ENCODE measurements at regions not wholly inside any gene's neighbourhood (a gene's known extent, or its start where the extent isn't known, plus 50 kb on each side); places are given as distances from the start of the nearest gene placed in this dataset.

- H2BK120ac ChIP-seq (ENCODE audit: low read depth, low read length, poor library complexity, severe bottlenecking) = no peak overlapping the region
- no peak overlapping the region for H3K18ac ChIP-seq (ENCODE audit: insufficient read length, low read depth, low read length)
- no peak overlapping the region for H4K5ac ChIP-seq (ENCODE audit: insufficient read length, low read depth, low read length)
- no peaks in the 10 kb centered on the region for H4K20me1 ChIP-seq (ENCODE audit: control insufficient read depth, insufficient read depth, insufficient read length)
- no peaks in the 10 kb centered on the region; the same call in 1 of the 2 replicates for H3K27me3 ChIP-seq (ENCODE audit: insufficient read depth, low read length)
- H2BK5ac ChIP-seq (ENCODE audit: insufficient read length, low read length) = no peak overlapping the region
- no peak overlapping the region for H3K56ac ChIP-seq (ENCODE audit: insufficient read length, low read depth, low read length)
- no peak overlapping the region for H3K4ac ChIP-seq (ENCODE audit: low read depth, low read length)
- no peaks in the 10 kb centered on the region for H3K9me3 ChIP-seq (ENCODE audit: control insufficient read depth, low read depth, low read length)
- no peak for TF ChIP-seq CTCF (conservative IDR thresholded peaks at IDR 0.05)
- H3K27ac ChIP-seq (ENCODE audit: insufficient read length, low read depth, low read length) = no peak overlapping the region
- no peaks in the 10 kb centered on the region for H3K27me3 Mint-ChIP-seq (ENCODE audit: low read depth)
- no peaks in the 10 kb centered on the region; a peak in 1 of 7 replicates for H3K36me3 Mint-ChIP-seq (ENCODE audit: insufficient read depth in 1 of 3, low read depth in 3 of 3)
- H3K9ac ChIP-seq (ENCODE audit: extremely low read depth, insufficient read length, low read length) = no peak overlapping the region
- no peak overlapping the region for H3K4me2 ChIP-seq (ENCODE audit: insufficient read depth, insufficient read length, low read length)
- peaks cover 44 to 50% of the 10 kb centered on the region in 2 experiments for H3K4me1 Mint-ChIP-seq
- no peaks in the 10 kb centered on the region for H3K9me3 Mint-ChIP-seq
- H3K23ac ChIP-seq (ENCODE audit: insufficient read length, low read depth, low read length) = no peak overlapping the region
- H2AFZ ChIP-seq (ENCODE audit: low read length) = no peak overlapping the region
- no peak overlapping the region for H2AK5ac ChIP-seq (ENCODE audit: insufficient read length, low read length)
- H2BK12ac ChIP-seq (ENCODE audit: insufficient read length, low read depth, low read length) = no peak overlapping the region
- H4K8ac ChIP-seq (replicated peaks; ENCODE audit: insufficient read length, low read depth, low read length) = no peak overlapping the region
- H3K14ac ChIP-seq (ENCODE audit: insufficient read depth, low read length) = no peak overlapping the region
- H3K79me2 ChIP-seq (ENCODE audit: insufficient read depth, low read length) = no peaks in the 10 kb centered on the region
- H3K27ac Mint-ChIP-seq = peak overlapping the region; percentile 97 to 98 (median 97); a peak in 6 of 7 replicates
- no CpG with 5 or more reads among the region's 2 CpGs for WGBS (ENCODE audit: extremely low coverage, insufficient read length, low lambda C conversion rate)
- no peaks in the 10 kb centered on the region for H3K79me1 ChIP-seq (ENCODE audit: insufficient read depth, low read depth, low read length, poor library complexity, severe bottlenecking)
- no peaks in the 10 kb centered on the region for H3K23me2 ChIP-seq (ENCODE audit: insufficient read length, low read depth, low read length, poor library complexity, severe bottlenecking)
- H2BK20ac ChIP-seq (ENCODE audit: low read depth, low read length, poor library complexity, severe bottlenecking) = no peak overlapping the region
- no peak overlapping the region for H4K91ac ChIP-seq (ENCODE audit: insufficient read length, low read depth, low read length)
- H2BK15ac ChIP-seq (ENCODE audit: low read depth, low read length) = no peak overlapping the region
- peaks cover 5% of the 10 kb centered on the region; the same call in 1 of the 2 replicates for H3K4me1 ChIP-seq (ENCODE audit: insufficient read depth, low read length)
- no peak overlapping the region; a peak in 1 of 5 replicates for H3K4me3 Mint-ChIP-seq
- no peak overlapping the region for H3T11ph ChIP-seq (ENCODE audit: low read length)
- DNase-seq = no peak
Observed at GRCh38 chr2:180146541-180146940, 139.4 kb upstream of the CWC22 start.

All from H9 (cell line).